AG04450 (cell line): ENCODE measurements at regions not wholly inside any gene's neighbourhood (a gene's known extent, or its start where the extent isn't known, plus 50 kb on each side); places are given as distances from the start of the nearest gene placed in this dataset.

Source experiments
- CTCF ChIA-PET: fragments of 300-600, 350-600 bp; formaldehyde crosslinking; extraction: SDS; loops from one replicate; lab custom pipeline; 2022; ENCODE audit warnings: antibody characterized with exemption, inconsistent platforms; lab: Charles Lee
- POLR2A ChIA-PET: fragments of 350-600 bp; formaldehyde crosslinking; extraction: SDS; loops from one replicate; lab custom pipeline; 2021; ENCODE audit warnings: antibody characterized with exemption, inconsistent platforms; lab: Yijun Ruan, JAX
- DNase-seq: peaks from one replicate; pipeline ENCODE4 v3.0.0-alpha.2; 2011; ENCODE audit warnings: low read depth, low spot score
- H3K27ac ChIP-seq: one replicate; pipeline ENCODE4 v1.5.1; 2012; ENCODE audit warnings: low read depth, low read length, control low read depth
- H3K27me3 ChIP-seq: one replicate; pipeline ENCODE4 v1.6.0; 2012; ENCODE audit warnings: low read length; ENCODE audit not compliant: control insufficient read depth, insufficient read depth
- H3K4me3 ChIP-seq: 2 replicates; pipeline ENCODE4 v1.5.1; 2011; ENCODE audit warnings: mild to moderate bottlenecking, low read depth, low read length, control low read depth
- H3K9me3 ChIP-seq: 2 replicates; pipeline ENCODE4 v1.5.1; 2012; ENCODE audit warnings: low read length; ENCODE audit not compliant: control insufficient read depth, insufficient read depth
- CTCF ChIP-seq: IDR thresholded peaks from 2 replicates; pipeline ENCODE4 v1.5.1; 2011; ENCODE audit warnings: low read depth, low read length, control low read depth, inconsistent platforms

GRCh38 chr2:56707650-56708049 is 523.9 kb downstream of the CCDC85A start:
- no peak overlapping the region for H3K27ac ChIP-seq
- no peak overlapping the region for H3K4me3 ChIP-seq
- H3K9me3 ChIP-seq: peaks cover 2% of the 10 kb centered on the region
- no peaks in the 10 kb centered on the region for H3K27me3 ChIP-seq
- no peak for DNase-seq
- POLR2A ChIA-PET: no interaction called here
- CTCF ChIA-PET: no interaction called here
- TF ChIP-seq CTCF: no peak

GRCh38 chr2:56709181-56709580 is 525.4 kb downstream of the CCDC85A start:
- no peak for TF ChIP-seq CTCF
- Histone ChIP-seq H3K9me3 (peaks cover 4% of the 10 kb centered on the region), H3K27ac (no peak overlapping the region), H3K4me3 (no peak overlapping the region), H3K27me3 (no peaks in the 10 kb centered on the region)
- no peak for DNase-seq
- CTCF ChIA-PET: no interaction called here
- POLR2A ChIA-PET: no interaction called here

GRCh38 chr2:56713161-56713676 is 529.4 kb downstream of the CCDC85A start:
- peaks cover 7% of the 10 kb centered on the region for H3K9me3 ChIP-seq
- DNase-seq: no peak
- H3K4me3 ChIP-seq: no peak overlapping the region
- ChIA-PET POLR2A (no interaction called here), CTCF (no interaction called here)
- TF ChIP-seq CTCF: no peak
- H3K27me3 ChIP-seq: no peaks in the 10 kb centered on the region
- no peak overlapping the region for H3K27ac ChIP-seq

- Histone ChIP-seq H3K9me3 (peaks cover 7% of the 10 kb centered on the region), H3K4me3 (no peak overlapping the region), H3K27me3 (no peaks in the 10 kb centered on the region), H3K27ac (no peak overlapping the region)
- TF ChIP-seq CTCF: no peak
- ChIA-PET CTCF (no interaction called here), POLR2A (no interaction called here)
- DNase-seq: no peak
Measured at GRCh38 chr2:56713978-56714377, 530.2 kb downstream of the CCDC85A start.

- DNase-seq: no peak
- POLR2A ChIA-PET: no interaction called here
- no peak for TF ChIP-seq CTCF
- CTCF ChIA-PET: no interaction called here
- Histone ChIP-seq H3K4me3 (no peak overlapping the region), H3K27ac (no peak overlapping the region), H3K9me3 (peaks cover 7% of the 10 kb centered on the region), H3K27me3 (no peaks in the 10 kb centered on the region)
Measured at GRCh38 chr2:56714400-56714799, 530.6 kb downstream of the CCDC85A start.
